ENCODE measurements at regions not wholly inside any gene's neighbourhood (a gene's known extent, or its start where the extent isn't known, plus 50 kb on each side); places are given as distances from the start of the nearest gene placed in this dataset.
A peak's percentile ranks its signal among the peaks of the same experiment; 100 is the strongest.

DNA sequence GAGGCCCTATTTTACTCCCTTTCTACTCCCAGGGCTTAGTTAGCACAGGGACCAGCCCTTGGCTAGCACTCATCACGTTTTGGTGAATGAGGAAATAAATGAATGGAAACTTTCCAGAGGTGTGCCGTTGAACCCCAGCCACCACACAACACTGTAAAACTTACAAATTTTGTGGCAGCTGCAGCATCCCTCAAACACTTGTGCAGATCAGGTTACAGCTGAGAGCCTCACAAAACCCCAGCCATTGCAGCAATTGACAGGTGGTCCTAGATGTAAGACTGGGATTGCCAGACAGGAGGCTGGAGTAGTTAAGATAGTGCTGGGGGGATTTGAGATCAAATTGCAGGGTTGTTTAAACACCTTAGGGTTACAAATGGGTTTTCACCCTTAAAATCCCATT lies 482.2 kb upstream of the KIF2A start:
- no peak for DNase-seq (ENCODE audit: low spot score)

DNA sequence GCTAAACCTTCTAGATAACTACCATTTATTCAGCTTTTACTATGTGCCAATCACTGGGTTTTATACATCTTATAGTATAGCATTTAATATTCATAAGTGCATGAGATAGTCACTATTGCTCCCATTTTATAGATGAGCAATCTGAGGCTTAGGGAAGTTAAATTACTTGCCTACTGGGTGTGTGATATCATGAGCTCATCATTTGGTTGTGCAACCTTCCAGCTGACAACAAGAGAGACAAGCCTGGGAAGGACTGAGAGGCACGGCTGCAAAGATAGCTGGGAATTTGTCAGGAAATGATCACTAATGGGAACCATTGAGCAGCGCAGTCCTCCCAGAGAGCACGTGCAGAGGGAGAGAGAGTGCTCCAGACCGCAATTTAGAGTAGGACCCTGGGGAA lies 481.6 kb upstream of the KIF2A start:
- no peak for DNase-seq (ENCODE audit: low spot score)

DNA sequence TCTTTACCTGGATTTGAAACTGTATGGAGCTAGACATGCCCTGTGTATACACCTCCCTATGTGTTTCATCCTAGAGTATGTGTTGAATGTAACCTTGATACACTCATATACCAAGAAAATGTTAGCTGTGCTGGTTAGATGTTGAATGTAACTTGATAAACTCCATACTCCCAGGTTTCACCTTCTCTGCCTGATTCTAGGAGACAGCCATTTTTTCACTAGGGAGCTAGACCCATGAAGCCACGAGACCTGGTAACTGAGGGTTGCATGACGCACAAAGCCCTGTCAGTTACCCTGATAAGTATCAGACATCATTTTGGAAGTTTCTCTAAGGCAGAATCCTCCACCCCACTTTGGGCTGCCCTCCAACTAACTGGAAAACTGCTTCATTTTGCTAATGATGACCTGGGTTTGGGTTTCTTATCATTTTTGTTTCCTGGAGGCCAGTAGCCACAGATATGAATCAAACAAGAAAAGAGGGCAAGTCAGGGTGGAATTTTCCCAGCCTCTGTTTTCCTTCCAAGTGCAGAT lies 478.5 kb upstream of the KIF2A start:
- DNase-seq (ENCODE audit: low spot score) = no peak

DNA sequence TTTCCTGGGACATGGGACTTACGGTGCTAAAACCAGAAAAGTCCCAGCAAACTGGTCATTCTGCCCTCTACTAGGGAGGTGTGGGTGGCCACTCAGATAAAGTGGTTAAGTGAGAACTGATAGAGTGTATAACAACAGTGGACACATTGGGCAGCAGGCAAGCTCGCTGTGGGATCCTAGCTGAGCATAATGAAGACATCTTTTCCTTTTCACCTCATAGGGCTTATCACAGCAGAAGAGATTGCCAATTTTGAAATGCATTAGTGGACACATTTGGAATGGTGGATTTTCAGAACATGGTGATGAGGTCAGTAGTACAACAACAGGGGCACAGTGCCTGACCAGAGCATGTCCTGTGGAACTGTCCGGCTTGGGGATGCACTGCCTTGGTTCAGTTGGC lies 477.1 kb upstream of the KIF2A start:
- DNase-seq (ENCODE audit: low spot score) = no peak

DNA sequence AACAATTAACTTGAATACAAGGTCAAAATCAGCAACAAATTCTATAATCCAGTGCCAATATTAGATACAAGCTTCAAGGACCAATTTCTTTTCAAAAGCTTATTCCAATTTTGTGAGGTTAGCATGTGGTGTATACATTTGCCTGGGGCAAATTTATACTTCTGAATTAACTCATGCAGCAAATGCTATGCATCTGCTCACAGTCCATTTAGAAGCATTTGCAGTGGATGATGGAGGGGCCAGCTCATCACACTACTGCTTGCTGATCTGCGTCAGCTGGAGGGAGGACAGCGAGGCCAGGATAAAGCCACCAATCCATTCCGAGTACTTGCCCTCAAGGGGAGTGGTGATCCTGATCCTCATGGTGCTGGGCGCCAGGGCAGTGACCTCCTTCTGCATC lies 474.3 kb upstream of the KIF2A start:
- DNase-seq (ENCODE audit: low spot score) = no peak

DNA sequence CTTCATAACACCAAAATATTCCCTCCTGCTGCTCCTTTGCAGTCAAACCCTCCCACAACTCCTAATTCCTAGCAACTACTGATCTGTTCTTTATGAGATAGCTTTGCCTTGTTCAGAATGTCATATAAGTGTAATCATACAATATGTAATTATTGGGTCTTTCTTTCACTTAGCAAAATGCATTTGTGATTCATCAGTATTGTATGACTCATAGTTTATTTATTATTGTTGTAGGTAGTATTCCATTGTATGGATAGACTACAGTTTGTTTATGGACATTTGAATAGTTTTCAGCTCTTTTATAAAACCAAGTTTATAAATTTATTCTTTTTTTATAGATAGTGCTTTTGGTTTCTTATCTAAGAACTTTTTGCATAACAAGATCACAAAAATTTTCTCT lies 468.2 kb upstream of the KIF2A start:
- DNase-seq (ENCODE audit: low spot score) = no peak

DNA sequence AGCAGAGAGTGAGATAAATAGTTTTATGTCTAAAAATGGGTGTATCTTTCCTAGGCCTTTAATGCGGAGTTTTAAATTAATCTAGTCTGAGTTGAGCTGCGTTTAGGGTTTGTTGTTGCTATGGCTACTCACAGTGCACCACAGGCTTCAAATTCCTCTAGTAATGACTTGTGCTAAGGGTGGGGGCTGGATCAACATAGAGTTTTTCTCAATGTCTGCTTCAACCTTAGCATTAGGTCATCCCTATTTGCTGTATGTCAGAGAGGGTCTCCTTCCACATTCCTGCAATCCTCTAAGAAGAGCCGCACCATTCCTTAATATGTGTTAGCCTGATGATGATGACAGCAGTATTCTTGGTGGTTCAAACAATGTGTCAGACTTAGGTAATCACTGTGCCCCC lies 465.6 kb upstream of the KIF2A start:
- DNase-seq (ENCODE audit: low spot score) = no peak

DNA sequence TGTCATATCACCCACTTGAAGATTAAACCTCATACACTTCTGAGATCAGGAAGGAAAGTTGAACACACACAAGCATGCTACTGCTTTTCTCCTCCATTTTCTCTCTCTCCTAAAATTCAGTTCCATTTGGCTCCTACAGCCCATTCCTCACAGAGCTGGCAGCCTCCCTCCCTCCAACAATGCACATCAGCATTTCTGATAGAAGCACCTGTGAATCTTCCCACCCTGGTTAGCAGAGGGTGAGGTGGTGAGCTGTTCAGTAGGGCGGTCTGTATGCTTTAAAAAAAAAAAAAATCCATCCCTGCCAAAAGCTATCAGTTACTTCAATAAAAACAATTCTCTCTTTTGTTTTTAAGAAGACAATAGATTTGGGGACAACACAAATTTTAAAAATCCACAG lies 463.2 kb upstream of the KIF2A start:
- no peak for DNase-seq (ENCODE audit: low spot score)

DNA sequence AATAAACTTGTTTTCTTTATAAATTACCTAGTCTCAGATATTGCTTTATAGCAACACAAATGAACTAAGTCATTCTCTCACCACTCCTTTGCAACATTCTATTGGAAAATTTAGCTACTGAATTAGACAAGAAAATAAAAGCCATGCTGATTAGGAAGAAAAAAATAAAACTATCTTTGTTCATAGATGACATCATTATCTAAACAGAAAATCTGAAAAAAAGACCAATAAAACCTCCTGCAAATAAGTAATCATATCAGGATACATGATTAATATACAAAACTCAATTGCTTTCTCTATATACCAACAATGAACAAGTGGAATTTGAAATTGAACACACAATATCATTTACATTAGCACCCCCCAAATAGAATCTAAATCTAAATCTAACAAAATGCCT lies 455.3 kb upstream of the KIF2A start:
- no peak for DNase-seq (ENCODE audit: low spot score)

DNA sequence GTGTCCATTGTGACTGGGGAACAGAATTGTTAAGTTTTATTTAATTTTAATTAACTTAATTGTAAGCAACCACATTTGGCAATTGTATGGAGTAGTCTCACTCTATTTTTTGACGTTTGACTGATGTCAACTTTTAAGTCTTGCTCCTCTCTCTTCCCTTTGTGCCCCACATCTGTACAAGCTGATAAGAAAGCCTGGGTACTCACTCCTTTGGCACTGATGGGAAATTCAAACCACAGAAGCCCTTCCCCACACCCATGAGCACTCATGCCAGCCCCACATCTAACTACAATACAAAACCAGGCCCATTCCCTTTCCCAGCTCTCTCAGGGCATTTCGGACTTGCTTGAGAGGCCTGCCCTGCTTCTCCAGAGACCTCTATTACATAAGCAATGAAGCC lies 451.5 kb upstream of the KIF2A start:
- DNase-seq (ENCODE audit: low spot score) = no peak

DNA sequence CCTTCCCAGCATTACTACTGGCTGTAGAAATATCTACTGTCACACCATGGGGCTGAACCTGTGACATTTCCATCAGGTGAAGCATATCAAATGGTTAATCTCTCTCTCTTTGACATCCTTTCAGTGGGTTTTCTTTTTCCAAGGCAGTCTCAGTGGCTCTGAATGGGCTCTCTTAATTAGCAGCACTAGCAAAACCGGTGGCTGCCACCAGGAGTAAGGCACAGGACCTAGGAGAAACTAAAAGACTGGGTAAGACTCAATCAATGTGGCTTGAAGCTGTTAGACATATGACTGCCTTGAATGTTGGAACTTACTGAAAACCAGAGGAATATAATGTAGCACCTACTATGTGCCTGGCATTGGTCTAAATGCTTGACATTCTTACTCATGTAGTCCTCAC lies 445.0 kb upstream of the KIF2A start:
- DNase-seq (ENCODE audit: low spot score) = no peak

DNA sequence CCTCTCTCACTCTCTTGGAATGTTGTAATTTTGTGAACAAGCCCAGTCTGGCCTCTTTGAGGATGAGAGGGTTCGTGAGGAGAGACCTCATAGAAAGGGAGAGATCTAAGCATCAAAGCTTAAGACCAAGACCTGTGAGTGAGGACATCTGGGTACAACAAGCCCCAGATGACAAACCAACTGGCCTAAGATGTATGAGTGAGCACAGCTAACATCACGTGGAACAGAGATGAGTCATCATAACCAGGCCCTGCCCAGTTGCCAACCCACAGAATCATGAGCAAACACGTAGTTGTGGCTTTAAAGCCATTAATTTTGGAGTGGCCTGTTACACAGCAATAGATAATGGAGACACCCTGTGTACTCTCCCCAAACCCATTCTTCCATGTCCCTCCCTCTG lies 439.1 kb upstream of the KIF2A start:
- DNase-seq (ENCODE audit: low spot score) = peak; percentile 76

DNA sequence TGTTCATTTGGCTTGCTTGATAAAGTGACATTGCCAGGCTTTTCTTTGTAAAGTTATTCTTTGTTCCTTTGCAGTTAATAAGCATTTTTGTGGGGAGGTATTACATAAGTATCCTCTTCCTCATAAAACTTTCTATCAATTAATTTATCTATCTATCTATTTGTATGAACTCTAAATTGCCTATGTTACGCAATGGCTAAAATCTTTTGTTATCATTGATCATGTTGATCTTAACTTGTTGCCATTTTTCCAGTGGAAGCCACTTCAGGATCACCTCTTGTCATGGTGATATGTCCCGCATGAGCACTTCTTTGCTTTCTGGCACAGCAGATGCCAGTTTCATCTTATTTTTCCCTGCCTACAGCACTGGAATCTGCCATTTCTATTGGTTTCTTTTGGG lies 436.7 kb upstream of the KIF2A start:
- no peak for DNase-seq (ENCODE audit: low spot score)

DNA sequence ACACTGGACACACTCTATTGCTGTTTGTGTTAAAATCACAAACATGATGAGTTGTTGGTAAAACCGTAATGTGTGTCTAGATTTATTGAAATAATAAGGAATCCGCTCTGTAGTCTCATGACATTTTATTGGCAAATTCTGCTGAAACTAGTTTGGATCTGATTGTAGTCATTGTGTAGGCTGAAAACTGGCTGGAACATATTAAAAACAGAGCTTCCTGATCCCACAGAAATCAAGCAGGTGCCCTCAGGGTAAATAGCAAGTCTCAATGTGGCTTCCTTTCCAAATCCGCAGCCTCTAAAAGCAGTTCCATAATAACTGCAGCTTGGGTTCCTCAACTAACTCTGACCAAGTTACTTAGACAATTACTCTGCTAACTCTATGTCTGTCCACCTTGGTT lies 427.5 kb upstream of the KIF2A start:
- no peak for DNase-seq (ENCODE audit: low spot score)

DNA sequence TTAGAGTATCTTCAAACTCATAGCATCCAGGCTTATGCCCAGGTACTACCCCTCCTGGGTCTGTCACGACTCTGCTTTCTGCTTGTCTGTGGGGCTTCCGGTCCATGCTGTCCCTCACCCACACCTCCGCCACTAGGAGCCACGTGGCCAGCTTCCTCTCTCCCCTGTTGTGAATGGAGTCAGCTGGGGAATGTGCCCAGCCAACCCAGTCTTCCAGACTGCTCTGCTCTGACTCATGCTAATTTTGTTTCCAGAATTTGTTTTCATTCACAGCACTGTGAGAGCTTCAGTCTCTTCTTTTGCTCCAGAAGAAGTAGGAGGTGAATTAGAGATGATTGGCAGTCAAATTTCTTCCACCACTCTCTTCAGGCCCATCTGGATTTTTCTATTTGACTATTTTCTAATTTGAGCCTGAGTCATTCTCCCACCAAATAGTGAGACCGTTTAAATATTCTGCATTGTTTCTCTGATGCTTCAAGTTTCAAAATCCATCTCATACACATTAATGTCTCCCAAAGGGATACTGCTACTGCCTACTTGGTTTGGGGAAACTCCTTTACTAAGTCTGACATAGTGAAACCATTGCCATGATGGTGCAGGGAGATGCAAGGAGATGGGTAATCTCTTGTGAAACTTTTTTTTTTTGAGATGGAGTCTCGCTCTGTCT lies 424.1 kb upstream of the KIF2A start:
- DNase-seq (ENCODE audit: low spot score) = peak; percentile 74

DNA sequence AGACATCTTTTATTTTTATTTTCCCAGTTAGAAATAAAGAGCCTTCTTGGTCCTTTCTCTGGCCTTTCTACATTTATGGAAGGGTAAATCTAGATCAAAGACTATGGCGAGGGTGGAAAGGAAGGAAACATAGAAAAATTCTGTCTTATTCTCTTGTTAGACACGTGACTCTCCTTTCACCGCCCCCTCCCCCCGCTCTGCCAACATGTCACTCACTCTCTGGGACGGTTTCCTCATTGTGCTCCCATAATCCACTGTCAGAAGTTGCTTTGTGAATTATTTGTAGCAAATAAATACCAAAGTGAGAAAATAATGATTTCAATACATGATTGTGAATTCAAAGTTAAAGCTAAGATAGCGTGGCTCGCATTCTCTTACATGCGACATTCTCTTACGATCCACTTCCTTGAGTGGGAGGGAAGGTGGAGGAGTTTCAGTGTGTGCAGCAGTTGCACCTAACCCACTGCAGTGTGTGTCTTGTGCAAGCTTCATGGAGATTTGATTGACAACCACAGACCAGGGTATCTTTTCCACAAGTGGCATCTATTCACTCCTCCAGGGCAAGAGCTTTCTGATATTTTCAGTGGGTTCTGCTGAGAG lies 423.0 kb upstream of the KIF2A start:
- DNase-seq (ENCODE audit: low spot score) = no peak

DNA sequence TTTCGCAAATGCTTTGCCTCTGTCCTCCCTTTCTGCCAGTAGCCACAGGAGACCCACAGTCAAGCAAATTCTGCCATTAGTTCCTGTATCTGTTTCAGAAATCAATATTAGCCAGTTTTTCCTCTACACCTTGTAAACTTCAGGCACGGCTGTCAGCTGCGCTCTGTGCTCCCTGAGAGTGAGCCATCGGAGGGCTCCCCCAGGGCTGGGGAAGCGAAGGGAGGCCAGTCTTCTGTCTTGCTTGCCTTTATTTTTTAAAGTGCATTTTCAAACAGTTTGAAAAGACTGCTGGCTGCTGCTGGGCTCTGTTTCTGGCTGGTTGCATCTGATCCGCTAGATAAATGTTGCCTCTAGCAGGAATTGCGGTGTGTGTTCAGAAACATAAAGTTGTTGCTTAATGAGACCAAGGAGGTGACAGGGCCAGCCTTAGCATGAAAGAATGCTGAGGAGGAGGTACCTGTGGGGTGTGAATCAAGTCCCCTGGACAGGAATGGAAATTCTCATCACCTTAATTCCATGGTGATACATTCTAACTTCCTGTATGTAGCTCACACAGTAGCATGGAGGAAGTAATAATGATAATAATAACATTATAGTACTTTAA lies 421.7 kb upstream of the KIF2A start:
- DNase-seq (ENCODE audit: low spot score) = no peak

DNA sequence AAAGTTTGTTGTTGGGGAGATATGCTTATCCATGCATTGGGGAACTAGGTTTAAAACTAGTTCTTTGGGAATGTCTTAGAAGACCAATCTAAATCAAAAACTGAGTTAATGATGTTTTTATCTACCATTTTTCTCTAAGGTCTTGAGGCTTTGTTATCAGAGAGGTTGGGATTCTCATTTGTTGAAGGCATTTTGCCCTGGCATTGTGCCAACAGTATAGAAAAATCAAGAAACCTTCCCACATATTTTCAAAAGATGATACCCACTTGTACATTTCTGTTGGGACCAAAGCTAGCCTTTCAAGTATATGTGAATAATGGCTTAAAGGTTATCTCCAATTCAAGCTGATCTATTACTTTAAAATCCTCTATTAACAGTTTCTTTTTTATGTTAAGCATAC lies 419.8 kb upstream of the KIF2A start:
- no peak for DNase-seq (ENCODE audit: low spot score)

DNA sequence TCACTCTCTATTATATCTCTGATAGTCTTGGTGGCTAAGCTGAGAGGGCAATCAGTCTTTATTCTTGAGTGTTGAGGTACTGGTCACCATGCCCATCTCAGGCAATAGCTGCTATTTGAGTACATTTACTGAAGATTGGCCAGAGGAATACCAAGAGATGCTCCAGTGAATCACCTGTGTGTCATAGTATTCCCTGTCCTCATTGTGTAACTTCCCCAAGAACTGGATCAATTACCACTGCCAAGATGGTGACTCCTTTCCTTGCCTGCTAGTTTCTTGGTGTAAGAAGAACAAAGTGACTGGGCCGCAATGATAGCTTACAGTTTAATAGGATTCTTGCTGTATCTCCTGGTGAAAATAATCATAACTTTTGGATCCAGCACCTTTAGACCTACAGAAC lies 418.7 kb upstream of the KIF2A start:
- no peak for DNase-seq (ENCODE audit: low spot score)

DNA sequence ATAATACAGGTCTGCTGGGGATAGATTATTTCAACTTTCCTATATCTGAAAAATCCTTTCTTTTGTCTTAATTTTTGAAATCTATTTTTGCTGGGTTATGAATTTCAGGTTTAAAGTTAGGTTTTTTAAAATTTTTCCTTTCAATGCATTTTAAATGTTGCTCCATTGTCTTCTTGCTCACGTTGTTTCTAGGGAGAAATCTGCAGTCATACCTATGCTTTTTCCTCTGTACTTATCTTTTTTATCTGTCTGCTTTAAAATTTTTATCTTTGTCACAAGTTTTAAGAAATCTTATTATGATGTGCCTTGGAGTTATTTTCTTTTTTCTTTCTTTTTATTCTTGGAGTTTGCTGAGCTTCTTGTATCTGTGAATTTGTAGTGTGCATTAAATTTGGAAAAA lies 412.0 kb upstream of the KIF2A start:
- DNase-seq (ENCODE audit: low spot score) = no peak

DNA sequence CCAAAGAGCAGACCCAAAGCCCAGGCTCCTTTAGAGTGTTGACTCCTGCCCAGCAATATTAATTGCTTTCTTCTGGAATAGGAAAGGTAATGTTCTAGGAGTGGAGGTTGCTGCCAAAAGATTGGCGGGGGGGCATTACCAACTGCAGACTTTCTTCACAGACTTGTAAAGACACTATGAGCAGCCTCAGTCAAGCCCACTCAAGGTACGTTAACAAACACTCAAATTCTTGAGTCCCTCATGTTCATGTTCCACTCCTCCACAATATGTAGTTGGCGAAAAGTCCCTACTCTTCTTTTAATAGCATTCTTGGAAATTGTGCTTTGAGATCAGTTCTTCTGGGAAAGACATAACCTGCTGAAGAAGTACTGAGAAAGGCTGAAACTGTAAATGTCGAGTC lies 409.2 kb upstream of the KIF2A start:
- no peak for DNase-seq (ENCODE audit: low spot score)

DNA sequence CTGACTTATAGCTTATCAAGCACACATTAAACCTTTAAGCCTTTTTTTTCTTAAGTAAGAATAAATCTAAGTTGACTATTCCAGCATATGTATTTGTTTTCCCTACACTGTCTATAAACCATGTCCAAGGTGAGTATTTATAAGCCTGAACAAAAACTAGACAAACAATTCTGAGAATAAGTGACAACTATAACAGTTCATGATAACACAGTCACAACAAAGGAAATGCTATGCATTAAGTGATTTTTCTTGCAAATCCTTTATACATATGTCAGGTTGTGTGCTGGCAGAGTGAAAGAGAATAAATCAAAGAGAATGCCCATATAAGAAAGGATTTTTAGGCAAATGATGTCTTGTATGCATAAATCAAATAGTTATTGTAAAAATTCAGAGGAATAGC lies 408.8 kb upstream of the KIF2A start:
- no peak for DNase-seq (ENCODE audit: low spot score)

DNA sequence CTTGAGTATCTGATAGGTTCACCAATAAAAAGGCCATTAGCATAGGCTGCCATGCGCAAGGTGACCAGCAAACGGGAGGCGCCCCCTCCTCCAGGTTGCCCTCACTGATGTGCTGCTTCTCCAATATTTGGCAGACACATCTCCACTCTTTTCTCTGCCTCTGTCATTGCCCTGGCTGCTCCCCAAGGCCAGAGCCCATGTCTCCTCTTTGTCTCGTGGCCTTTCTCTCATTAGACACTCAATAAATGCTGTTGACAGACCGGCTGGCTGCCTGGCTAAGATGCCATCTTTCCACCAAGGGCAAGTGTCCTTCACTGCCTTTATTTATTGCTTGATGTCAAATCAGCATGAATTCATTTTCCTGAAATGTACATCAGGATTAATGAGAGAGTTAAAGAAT lies 404.0 kb upstream of the KIF2A start:
- no peak for DNase-seq (ENCODE audit: low spot score)

DNA sequence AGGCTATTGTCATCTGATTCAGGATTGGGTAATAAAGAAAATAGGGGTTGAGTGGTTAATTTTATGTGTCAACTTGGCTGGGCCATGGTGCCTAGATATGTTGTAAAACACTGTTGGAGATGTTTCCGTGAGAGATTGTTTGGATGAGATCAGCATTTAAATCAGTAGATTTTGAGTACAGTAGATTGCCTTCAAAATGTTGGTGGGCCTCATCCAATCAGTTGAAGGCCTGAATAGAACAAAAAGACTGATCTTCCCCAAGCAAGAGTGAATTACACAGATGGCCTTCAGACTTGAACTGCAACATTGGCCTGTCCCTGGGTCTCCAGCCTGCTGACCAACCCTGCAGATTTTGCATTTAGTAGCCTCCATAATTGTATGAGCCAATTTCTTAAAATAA lies 401.3 kb upstream of the KIF2A start:
- DNase-seq (ENCODE audit: low spot score) = no peak
